ENCODE measurements at regions not wholly inside any gene's neighbourhood (a gene's known extent, or its start where the extent isn't known, plus 50 kb on each side); places are given as distances from the start of the nearest gene placed in this dataset.

GRCh38 chr2:14861181-14861580, 228.7 kb downstream of the LRATD1 start:
- no peak for TF ChIP-seq REST (IDR thresholded peaks at IDR 0.05; ENCODE audit: insufficient read depth in 1 of 2, low read depth in 2 of 2, low read length in 2 of 2)
- TF ChIP-seq SIN3A (IDR thresholded peaks at IDR 0.05; ENCODE audit: borderline replicate concordance, insufficient read depth, low read length): no peak
- TF ChIP-seq FOXP2 (optimal IDR thresholded peaks at IDR 0.05; ENCODE audit: borderline replicate concordance, extremely low read depth, extremely low read length, insufficient read depth): no peak
- no peak for TF ChIP-seq POLR2AphosphoS5 (IDR thresholded peaks at IDR 0.05; ENCODE audit: low read depth, low read length)
- no peak for TF ChIP-seq TAF1 (IDR thresholded peaks at IDR 0.05; ENCODE audit: borderline replicate concordance, insufficient read depth, low read length)

GRCh38 chr2:14866736-14867352, 234.3 kb downstream of the LRATD1 start:
- TF ChIP-seq FOXP2 (optimal IDR thresholded peaks at IDR 0.05; ENCODE audit: borderline replicate concordance, extremely low read depth, extremely low read length, insufficient read depth): no peak
- no peak for TF ChIP-seq REST (IDR thresholded peaks at IDR 0.05; ENCODE audit: insufficient read depth in 1 of 2, low read depth in 2 of 2, low read length in 2 of 2)
- TF ChIP-seq SIN3A (IDR thresholded peaks at IDR 0.05; ENCODE audit: borderline replicate concordance, insufficient read depth, low read length): no peak
- TF ChIP-seq TAF1 (IDR thresholded peaks at IDR 0.05; ENCODE audit: borderline replicate concordance, insufficient read depth, low read length): no peak
- TF ChIP-seq POLR2AphosphoS5 (IDR thresholded peaks at IDR 0.05; ENCODE audit: low read depth, low read length): no peak

- no peak for TF ChIP-seq TAF1 (IDR thresholded peaks at IDR 0.05; ENCODE audit: borderline replicate concordance, insufficient read depth, low read length)
- no peak for TF ChIP-seq FOXP2 (optimal IDR thresholded peaks at IDR 0.05; ENCODE audit: borderline replicate concordance, extremely low read depth, extremely low read length, insufficient read depth)
- no peak for TF ChIP-seq REST (IDR thresholded peaks at IDR 0.05; ENCODE audit: insufficient read depth in 1 of 2, low read depth in 2 of 2, low read length in 2 of 2)
- TF ChIP-seq SIN3A (IDR thresholded peaks at IDR 0.05; ENCODE audit: borderline replicate concordance, insufficient read depth, low read length): no peak
- no peak for TF ChIP-seq POLR2AphosphoS5 (IDR thresholded peaks at IDR 0.05; ENCODE audit: low read depth, low read length)
These were observed 235.3 kb downstream of the LRATD1 start for GRCh38 chr2:14867853-14868252.

- TF ChIP-seq SIN3A (IDR thresholded peaks at IDR 0.05; ENCODE audit: borderline replicate concordance, insufficient read depth, low read length) (no peak), TAF1 (IDR thresholded peaks at IDR 0.05; ENCODE audit: borderline replicate concordance, insufficient read depth, low read length) (no peak), REST (IDR thresholded peaks at IDR 0.05; ENCODE audit: insufficient read depth in 1 of 2, low read depth in 2 of 2, low read length in 2 of 2) (no peak), FOXP2 (optimal IDR thresholded peaks at IDR 0.05; ENCODE audit: borderline replicate concordance, extremely low read depth, extremely low read length, insufficient read depth) (no peak), POLR2AphosphoS5 (IDR thresholded peaks at IDR 0.05; ENCODE audit: low read depth, low read length) (no peak)
These were observed 240.3 kb downstream of the LRATD1 start for GRCh38 chr2:14872779-14873325.

Measured in PFSK-1 (cell line).